ENCODE measurements at regions not wholly inside any gene's neighbourhood (a gene's known extent, or its start where the extent isn't known, plus 50 kb on each side); places are given as distances from the start of the nearest gene placed in this dataset.

- H3K4me3 ChIP-seq: no peak overlapping the region
- TF ChIP-seq CTCF (IDR thresholded peaks at IDR 0.05): no peak
- no peaks in the 10 kb centered on the region for H3K9me3 ChIP-seq (replicated peaks in 1 of 3)
- no peaks in the 10 kb centered on the region for H3K27me3 ChIP-seq
- WGBS, 4 donors: 80 to 91% (median 82%) methylated on average over 7 of the region's 7 CpGs
- DNase-seq: no peak
- no peaks in the 10 kb centered on the region for H3K36me3 ChIP-seq (replicated peaks in 1 of 2)
- intact Hi-C loops (cut with DNase I): no loop called here
- H3K4me1 ChIP-seq (replicated peaks in 1 of 2): no peaks in the 10 kb centered on the region
- no peak overlapping the region for H3K27ac ChIP-seq
These were observed 354.1 kb downstream of the EIPR1 start for GRCh38 chr2:3023531-3023930.

- Histone ChIP-seq H3K9me3 (replicated peaks in 1 of 3) (no peaks in the 10 kb centered on the region), H3K36me3 (replicated peaks in 1 of 2) (no peaks in the 10 kb centered on the region), H3K27me3 (no peaks in the 10 kb centered on the region), H3K4me1 (replicated peaks in 1 of 2) (no peaks in the 10 kb centered on the region), H3K27ac (no peak overlapping the region), H3K4me3 (no peak overlapping the region)
- no peak for DNase-seq
- intact Hi-C loops (cut with DNase I): no loop called here
- TF ChIP-seq POLR2A (IDR thresholded peaks at IDR 0.05) (no peak), CTCF (IDR thresholded peaks at IDR 0.05) (no peak)
- 70 to 81% (median 73%) methylated on average over 9 of the region's 9 CpGs for WGBS, 4 donors
These were observed 354.7 kb downstream of the EIPR1 start for GRCh38 chr2:3022841-3023372.

GRCh38 chr2:3021720-3022119, 355.9 kb downstream of the EIPR1 start:
- no peak for DNase-seq
- intact Hi-C loops (cut with DNase I): no loop called here
- Histone ChIP-seq H3K27me3 (no peaks in the 10 kb centered on the region), H3K36me3 (replicated peaks in 1 of 2) (no peaks in the 10 kb centered on the region), H3K4me3 (no peak overlapping the region), H3K27ac (no peak overlapping the region), H3K4me1 (replicated peaks in 1 of 2) (no peaks in the 10 kb centered on the region), H3K9me3 (replicated peaks in 1 of 3) (no peaks in the 10 kb centered on the region)
- TF ChIP-seq POLR2A (IDR thresholded peaks at IDR 0.05) (no peak), CTCF (IDR thresholded peaks at IDR 0.05) (no peak)
- WGBS, 4 donors: 84 to 90% (median 88%) methylated on average over 8 of the region's 8 CpGs

GRCh38 chr2:3010001-3010400, 367.6 kb downstream of the EIPR1 start:
- WGBS, 4 donors: 60 to 80% (median 73%) methylated on average over 4 of the region's 4 CpGs
- Histone ChIP-seq H3K36me3 (replicated peaks in 1 of 2) (no peaks in the 10 kb centered on the region), H3K27me3 (peaks cover 12% of the 10 kb centered on the region), H3K27ac (no peak overlapping the region), H3K9me3 (replicated peaks in 1 of 3) (no peaks in the 10 kb centered on the region), H3K4me3 (no peak overlapping the region), H3K4me1 (replicated peaks in 1 of 2) (no peaks in the 10 kb centered on the region)
- intact Hi-C loops (cut with DNase I): no loop called here
- DNase-seq: no peak
- TF ChIP-seq POLR2A (IDR thresholded peaks at IDR 0.05) (no peak), CTCF (IDR thresholded peaks at IDR 0.05) (no peak)
